Activated CD8-positive, alpha-beta T cell treated with anti-CD3 and anti-CD28 coated beads for 36 hours (primary cell): ENCODE measurements at regions not wholly inside any gene's neighbourhood (a gene's known extent, or its start where the extent isn't known, plus 50 kb on each side); places are given as distances from the start of the nearest gene placed in this dataset.

Experiments
- ATAC-seq: fragments of 200-7000 bp; cut with Tn5 transposase; one replicate; pipeline ENCODE4 v1.10.0; 2021; ENCODE audit warnings: mild to moderate bottlenecking, moderate library complexity
- CTCF ChIA-PET: fragments of 350-600 bp; sonication (Branson Sonifier 250); formaldehyde crosslinking; loops from one replicate; lab custom pipeline; 2021; ENCODE audit warnings: antibody characterized with exemption; lab: Charles Lee
- POLR2A ChIA-PET: fragments of 350-600 bp; sonication (Branson Sonifier 250); formaldehyde crosslinking; loops from one replicate; lab custom pipeline; 2021; ENCODE audit warnings: antibody characterized with exemption; lab: Charles Lee
- DNase-seq: peaks from one replicate; pipeline ENCODE4 v3.0.0-alpha.2; 2020
- H3K27ac Mint-ChIP-seq: one replicate; pipeline ENCODE4 v1.8.0; 2021; ENCODE audit warnings: mild to moderate bottlenecking, mixed read lengths
- H3K27me3 Mint-ChIP-seq: one replicate; pipeline ENCODE4 v1.8.0; 2021; ENCODE audit warnings: mixed read lengths
- H3K36me3 Mint-ChIP-seq: one replicate; pipeline ENCODE4 v1.8.0; 2021; ENCODE audit warnings: low read depth, mixed read lengths
- H3K4me1 Mint-ChIP-seq: one replicate; pipeline ENCODE4 v1.8.0; 2021; ENCODE audit warnings: low read depth, mixed read lengths
- H3K4me3 Mint-ChIP-seq: one replicate; pipeline ENCODE4 v1.8.0; 2021; ENCODE audit warnings: mild to moderate bottlenecking, moderate library complexity, mixed read lengths
- H3K9me3 Mint-ChIP-seq: one replicate; pipeline ENCODE4 v1.8.0; 2021; ENCODE audit warnings: mixed read lengths
- CTCF ChIP-seq: fragments of 200-600 bp; IDR thresholded peaks from one replicate; pipeline ENCODE4 v1.8.0; 2022; ENCODE audit warnings: antibody characterized with exemption, mild to moderate bottlenecking
- intact Hi-C: fragments of 100-400 bp; cut with micrococcal nuclease; formaldehyde crosslinking; loops from one replicate; pipeline ENCODE4 v1.10.0; 2022

DNA sequence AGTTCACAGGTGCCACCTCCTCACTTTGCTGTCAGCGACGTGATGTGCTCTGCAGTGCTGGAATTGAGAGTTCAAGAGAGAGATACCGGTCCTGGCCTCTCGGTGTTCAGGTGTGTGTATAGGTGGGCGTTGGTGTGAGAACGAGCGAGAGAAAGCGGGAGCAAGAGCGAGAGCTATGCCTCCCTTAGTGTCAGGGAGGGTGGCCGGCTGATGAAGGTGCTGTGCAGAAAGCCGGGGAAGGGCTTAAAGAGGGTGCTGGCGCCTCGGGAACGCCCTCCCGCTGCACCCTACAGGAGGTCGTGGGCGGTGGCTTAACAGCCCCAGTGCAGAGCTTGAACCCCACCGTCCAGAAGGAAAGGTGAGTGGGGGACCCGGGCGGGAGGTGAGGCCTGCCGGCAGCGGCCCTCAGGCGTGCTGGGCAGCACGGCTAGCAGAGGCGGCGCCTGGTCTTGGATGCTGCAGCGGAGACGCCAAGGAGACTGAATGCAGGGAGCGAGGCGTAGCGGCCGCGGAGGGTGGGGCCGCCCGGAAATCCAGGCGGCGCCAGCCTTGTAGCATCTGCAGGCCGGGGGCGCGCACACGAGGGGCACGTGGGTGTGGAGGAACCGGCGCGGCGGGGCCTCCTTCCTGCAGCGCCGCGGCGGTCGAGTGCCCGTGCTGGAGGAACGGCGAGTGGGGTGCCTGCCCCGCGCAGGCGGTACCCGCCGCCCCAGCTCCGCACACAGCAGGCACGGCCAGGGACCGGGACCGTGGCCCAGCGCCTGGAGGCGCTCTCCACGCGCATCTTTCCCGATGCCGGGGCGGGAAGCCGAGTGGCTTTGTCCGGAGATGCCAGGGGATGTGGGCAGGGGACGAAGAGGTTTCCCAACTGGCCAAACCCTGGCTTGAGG, 246.8 kb upstream of the TOPAZ1 start:
- CTCF ChIA-PET: no interaction called here

GRCh38 chr3:43995547-43996378, 245.9 kb upstream of the TOPAZ1 start:
- intact Hi-C loops: no loop called here
- H3K36me3 Mint-ChIP-seq: peaks cover 6% of the 10 kb centered on the region
- CTCF ChIA-PET: interaction anchor here (1.2 kb wide), 1 partner anchor 117 kb away, joined by 3 read pairs; no protein-coding TSS in a partner anchor
- ATAC-seq (no peak), DNase-seq (peak; percentile 39)
- peaks cover 38% of the 10 kb centered on the region for H3K4me1 Mint-ChIP-seq
- peak overlapping the region; percentile 57 for H3K4me3 Mint-ChIP-seq
- H3K27me3 Mint-ChIP-seq: peaks cover 71% of the 10 kb centered on the region
- H3K27ac Mint-ChIP-seq: no peak overlapping the region
- POLR2A ChIA-PET: no interaction called here
- peaks cover 5% of the 10 kb centered on the region for H3K9me3 Mint-ChIP-seq
- no peak for TF ChIP-seq CTCF

More for the DNA sequence above, 246.8 kb upstream of the TOPAZ1 start:
- Mint-ChIP-seq H3K4me1 (peaks cover 38% of the 10 kb centered on the region), H3K27me3 (peaks cover 68% of the 10 kb centered on the region), H3K27ac (no peak overlapping the region), H3K4me3 (peak overlapping the region; percentile 56), H3K36me3 (peaks cover 6% of the 10 kb centered on the region), H3K9me3 (peaks cover 8% of the 10 kb centered on the region)
- ATAC-seq (peak; percentile 51), DNase-seq (peak; percentile 55)
- intact Hi-C loops: no loop called here
- TF ChIP-seq CTCF: no peak
- POLR2A ChIA-PET: no interaction called here

DNA sequence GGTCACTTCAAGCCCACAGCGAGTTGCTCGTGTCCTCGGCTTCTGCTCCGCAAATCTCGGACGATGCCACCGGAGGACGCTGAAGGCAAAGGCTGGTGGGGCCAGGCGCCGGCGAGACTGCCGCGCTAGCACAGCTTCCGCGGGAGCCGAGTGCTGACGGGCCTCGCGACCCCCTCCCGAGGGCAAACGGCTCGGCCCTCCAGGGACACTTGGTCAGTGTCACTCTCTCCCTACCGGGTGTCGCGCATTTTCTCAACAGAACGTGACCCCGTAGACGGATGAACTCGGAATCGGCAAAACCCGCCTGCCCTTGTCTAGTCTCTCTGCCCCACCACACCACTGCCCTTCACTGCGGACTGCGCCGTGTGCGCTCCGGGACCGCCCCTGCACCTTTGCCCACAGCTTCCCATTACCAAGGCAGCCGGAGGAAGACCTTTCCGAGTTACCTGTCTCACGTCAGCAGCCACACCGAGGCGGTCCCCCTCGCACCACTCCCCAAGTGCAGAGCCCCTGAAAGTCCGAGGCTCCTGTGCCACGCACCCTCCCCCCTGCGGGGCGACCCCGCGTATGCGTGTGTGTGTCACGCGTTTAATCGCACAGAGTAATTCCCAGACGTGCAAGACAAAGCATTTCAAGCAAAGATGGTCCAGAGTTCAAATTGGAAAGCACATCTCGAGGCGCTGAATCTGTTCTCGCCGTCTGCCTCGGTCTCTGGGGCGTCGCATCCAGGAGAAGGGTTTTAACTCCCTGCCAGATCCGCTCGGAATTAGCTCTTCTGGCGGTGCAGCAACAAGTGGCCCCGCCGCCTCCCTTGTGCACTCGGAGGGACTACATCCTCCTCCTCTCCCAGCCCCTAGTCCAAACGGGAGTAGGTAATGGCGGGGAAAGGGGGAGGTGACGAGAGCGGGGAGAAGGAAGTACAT, 245.0 kb upstream of the TOPAZ1 start:
- Mint-ChIP-seq H3K27me3 (peaks cover 74% of the 10 kb centered on the region), H3K27ac (no peak overlapping the region), H3K4me3 (peak overlapping the region; percentile 57), H3K4me1 (peaks cover 38% of the 10 kb centered on the region), H3K9me3 (peaks cover 3% of the 10 kb centered on the region), H3K36me3 (peaks cover 6% of the 10 kb centered on the region)
- POLR2A ChIA-PET: interaction anchor here (0.5 kb wide), 1 partner anchor 42 kb away, joined by 3 read pairs; no protein-coding TSS in a partner anchor
- intact Hi-C loops: no loop called here
- DNase-seq (peak; percentile 42), ATAC-seq (peak; percentile 28)
- TF ChIP-seq CTCF: no peak
- CTCF ChIA-PET: interaction anchor here (1.2 kb wide), 1 partner anchor 116 kb away, joined by 3 read pairs; no protein-coding TSS in a partner anchor

DNA sequence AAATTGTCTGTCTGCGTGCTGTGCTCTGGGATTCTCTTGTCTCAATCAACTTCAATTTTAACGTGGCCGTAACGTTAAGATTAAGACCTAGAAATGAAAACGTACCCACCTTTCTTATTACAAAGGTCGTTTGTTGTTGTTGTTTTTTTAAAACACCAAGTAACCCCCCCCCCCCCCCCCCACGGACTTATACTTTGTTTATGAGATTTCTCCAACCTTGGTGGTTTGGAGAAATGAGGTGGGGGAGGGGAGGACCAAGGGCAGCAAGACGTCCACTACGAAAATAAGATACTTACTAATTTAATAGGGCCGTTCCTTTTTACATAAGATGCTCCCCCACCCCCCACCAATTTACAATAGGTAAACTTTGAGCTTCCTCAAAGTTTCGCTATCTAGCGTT, 244.4 kb upstream of the TOPAZ1 start:
- peaks cover 74% of the 10 kb centered on the region for H3K27me3 Mint-ChIP-seq
- no peak overlapping the region for H3K27ac Mint-ChIP-seq
- H3K36me3 Mint-ChIP-seq: peaks cover 4% of the 10 kb centered on the region
- TF ChIP-seq CTCF: no peak
- DNase-seq: no peak
- ChIA-PET CTCF (no interaction called here), POLR2A (no interaction called here)
- intact Hi-C loops: no loop called here
- no peak for ATAC-seq
- H3K4me1 Mint-ChIP-seq: peaks cover 38% of the 10 kb centered on the region
- H3K4me3 Mint-ChIP-seq: peak overlapping the region; percentile 57
- no peaks in the 10 kb centered on the region for H3K9me3 Mint-ChIP-seq
